BJ (cell line): ENCODE measurements at regions not wholly inside any gene's neighbourhood (a gene's known extent, or its start where the extent isn't known, plus 50 kb on each side); places are given as distances from the start of the nearest gene placed in this dataset.

ENCODE experiments used
- CTCF ChIA-PET: fragments of 350-600 bp; formaldehyde crosslinking; extraction: SDS; loops from one replicate; lab custom pipeline; 2021; ENCODE audit warnings: antibody characterized with exemption, inconsistent platforms; lab: Yijun Ruan, JAX
- POLR2A ChIA-PET: fragments of 300-600 bp; sonication (Branson Sonifier 250); formaldehyde crosslinking; extraction: SDS; loops from one replicate; lab custom pipeline; 2021; ENCODE audit warnings: antibody characterized with exemption; lab: Charles Lee
- DNase-seq: peaks from one replicate; pipeline ENCODE4 v3.0.0-alpha.2; 2011; ENCODE audit warnings: low read depth
- H3K27me3 ChIP-seq: 2 replicates; pipeline ENCODE4 v1.6.0; 2011; ENCODE audit warnings: low read length; ENCODE audit not compliant: control insufficient read depth, insufficient read depth
- H3K36me3 ChIP-seq: 2 replicates; pipeline ENCODE4 v1.5.1; 2011; ENCODE audit warnings: low read length; ENCODE audit not compliant: control insufficient read depth, insufficient read depth
- H3K4me3 ChIP-seq: 2 replicates; pipeline ENCODE4 v1.5.1; 2011; ENCODE audit warnings: low read depth, mild to moderate bottlenecking, control low read depth, low read length
- TF ChIP-seq, protein P1 (sequence below): IDR thresholded peaks from 2 replicates; pipeline ENCODE4 v1.5.1; 2011; ENCODE audit warnings: low read depth, mild to moderate bottlenecking, control low read depth, inconsistent platforms, low read length, moderate library complexity; ENCODE audit not compliant: insufficient read depth

DNA sequence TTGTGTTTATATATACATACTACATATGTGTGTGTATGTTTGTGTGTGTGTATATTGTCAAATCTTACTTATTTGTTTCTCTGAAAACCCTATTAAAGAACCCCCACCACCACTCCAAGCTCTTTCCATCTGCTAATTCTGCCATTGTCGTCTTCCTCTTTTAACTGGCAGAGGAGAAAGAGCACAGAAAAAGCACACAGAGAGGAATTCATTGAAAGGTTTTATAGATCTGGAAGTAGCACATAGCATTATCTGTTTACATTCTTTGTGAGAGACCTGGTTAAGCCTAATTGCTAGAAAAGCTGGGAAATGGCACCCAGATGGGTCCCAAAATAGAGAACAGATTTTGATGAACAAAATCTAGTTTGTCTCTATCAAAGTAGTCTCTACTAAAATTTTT is 800.0 kb upstream of the PIK3C3 start:
- ChIA-PET POLR2A (no interaction called here), CTCF (no interaction called here)
- no peak overlapping the region for H3K4me3 ChIP-seq
- no peak for DNase-seq
- H3K36me3 ChIP-seq, result no peaks in the 10 kb centered on the region
- TF ChIP-seq, protein P1, sequence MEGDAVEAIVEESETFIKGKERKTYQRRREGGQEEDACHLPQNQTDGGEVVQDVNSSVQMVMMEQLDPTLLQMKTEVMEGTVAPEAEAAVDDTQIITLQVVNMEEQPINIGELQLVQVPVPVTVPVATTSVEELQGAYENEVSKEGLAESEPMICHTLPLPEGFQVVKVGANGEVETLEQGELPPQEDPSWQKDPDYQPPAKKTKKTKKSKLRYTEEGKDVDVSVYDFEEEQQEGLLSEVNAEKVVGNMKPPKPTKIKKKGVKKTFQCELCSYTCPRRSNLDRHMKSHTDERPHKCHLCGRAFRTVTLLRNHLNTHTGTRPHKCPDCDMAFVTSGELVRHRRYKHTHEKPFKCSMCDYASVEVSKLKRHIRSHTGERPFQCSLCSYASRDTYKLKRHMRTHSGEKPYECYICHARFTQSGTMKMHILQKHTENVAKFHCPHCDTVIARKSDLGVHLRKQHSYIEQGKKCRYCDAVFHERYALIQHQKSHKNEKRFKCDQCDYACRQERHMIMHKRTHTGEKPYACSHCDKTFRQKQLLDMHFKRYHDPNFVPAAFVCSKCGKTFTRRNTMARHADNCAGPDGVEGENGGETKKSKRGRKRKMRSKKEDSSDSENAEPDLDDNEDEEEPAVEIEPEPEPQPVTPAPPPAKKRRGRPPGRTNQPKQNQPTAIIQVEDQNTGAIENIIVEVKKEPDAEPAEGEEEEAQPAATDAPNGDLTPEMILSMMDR, result no peak
- no peaks in the 10 kb centered on the region for H3K27me3 ChIP-seq

DNA sequence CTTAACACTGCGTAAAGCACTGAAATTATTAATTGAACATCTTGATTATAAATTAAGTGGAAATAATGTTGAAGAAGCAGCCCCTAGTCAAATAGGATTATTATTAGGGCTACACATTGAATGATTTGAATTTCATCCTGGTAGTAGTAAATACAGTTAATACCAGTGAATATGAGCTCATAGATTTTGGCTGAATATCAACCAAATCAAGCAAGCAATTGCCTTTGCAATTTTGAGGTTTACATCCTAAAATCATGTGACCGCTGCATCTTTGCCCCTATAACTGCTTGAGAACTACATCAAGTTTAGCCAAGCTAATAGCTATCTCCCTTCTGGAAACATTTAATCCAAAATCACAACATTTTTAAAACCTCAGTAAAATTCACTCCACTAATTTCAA is 801.2 kb upstream of the PIK3C3 start:
- CTCF ChIA-PET, result no interaction called here
- TF ChIP-seq, protein P1, result no peak

GRCh38 chr18:41150316-41150715 is 804.7 kb upstream of the PIK3C3 start:
- Histone ChIP-seq H3K27me3 (no peaks in the 10 kb centered on the region), H3K4me3 (no peak overlapping the region), H3K36me3 (no peaks in the 10 kb centered on the region)
- ChIA-PET CTCF (interaction anchor here (0.7 kb wide), 1 partner anchor 82 kb away, joined by 3 read pairs; no protein-coding TSS in a partner anchor), POLR2A (no interaction called here)
- TF ChIP-seq, protein P1, result no peak
- no peak for DNase-seq

More for the DNA sequence above, 801.2 kb upstream of the PIK3C3 start:
- POLR2A ChIA-PET, result no interaction called here
- H3K36me3 ChIP-seq, result no peaks in the 10 kb centered on the region
- no peak for DNase-seq
- H3K4me3 ChIP-seq, result no peak overlapping the region
- no peaks in the 10 kb centered on the region for H3K27me3 ChIP-seq

DNA sequence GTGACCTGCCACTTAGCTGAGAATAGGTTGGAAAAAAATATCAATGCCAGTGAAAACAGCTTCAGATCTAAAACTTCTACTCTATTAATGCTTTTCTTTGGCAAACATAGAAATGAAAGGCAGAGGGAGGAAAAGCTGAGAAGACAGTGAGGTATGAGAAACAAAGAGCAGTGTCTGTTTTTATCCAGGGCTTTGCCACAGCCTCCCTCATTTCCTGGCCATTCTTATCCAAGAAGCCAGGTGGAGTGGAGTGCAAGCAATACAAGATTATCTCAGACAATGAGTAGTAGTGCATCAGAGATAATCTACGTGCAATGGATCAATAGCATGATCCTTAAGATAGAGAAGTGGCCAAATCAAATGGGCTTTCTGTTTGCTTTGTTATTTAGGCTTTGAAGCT is 808.7 kb upstream of the PIK3C3 start:
- H3K4me3 ChIP-seq, result no peak overlapping the region
- no peaks in the 10 kb centered on the region for H3K27me3 ChIP-seq
- ChIA-PET POLR2A (no interaction called here), CTCF (no interaction called here)
- DNase-seq, result no peak
- H3K36me3 ChIP-seq, result no peaks in the 10 kb centered on the region
- TF ChIP-seq, protein P1, result no peak

GRCh38 chr18:41145516-41145915 is 809.5 kb upstream of the PIK3C3 start:
- CTCF ChIA-PET, result no interaction called here
- H3K27me3 ChIP-seq, result no peaks in the 10 kb centered on the region
- POLR2A ChIA-PET, result no interaction called here
- no peak overlapping the region for H3K4me3 ChIP-seq
- TF ChIP-seq, protein P1, result no peak
- no peaks in the 10 kb centered on the region for H3K36me3 ChIP-seq
- no peak for DNase-seq
